GM18873 (cell line): ENCODE measurements at regions not wholly inside any gene's neighbourhood (a gene's known extent, or its start where the extent isn't known, plus 50 kb on each side); places are given as distances from the start of the nearest gene placed in this dataset.
"Not testable (repeated sequence)": the region's sequence is repeated elsewhere in the genome, so short reads cannot be mapped to it uniquely, and the experiment has no call there.

Experiments used
- ATAC-seq: cut with Tn5 transposase; IDR thresholded peaks from one replicate; pipeline ENCODE4 v1.9.1; 2021; ENCODE audit warnings: mild to moderate bottlenecking, moderate library complexity, moderate number of reproducible peaks; ENCODE audit not compliant: unreplicated experiment, low FRiP score

DNA sequence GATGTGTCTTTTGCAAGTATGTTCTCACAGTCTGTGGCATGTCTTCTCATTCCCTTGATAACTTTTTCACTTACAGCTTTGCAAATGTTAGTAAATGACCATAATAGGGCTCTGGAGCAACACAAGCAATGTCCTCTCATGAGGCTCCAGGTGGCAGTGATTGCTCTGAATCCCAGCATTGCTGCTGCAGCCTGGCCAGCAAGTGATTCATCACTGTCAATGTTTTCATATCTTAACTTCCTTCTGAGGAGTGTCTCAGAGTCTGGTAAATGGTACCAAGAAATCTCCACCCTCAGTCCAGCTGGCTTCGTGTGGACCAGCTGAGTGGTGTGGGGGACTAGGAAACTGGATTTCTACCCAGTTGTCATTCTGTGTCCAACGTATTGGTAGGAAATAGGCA is 139.6 kb downstream of the MYLK4 start:
- ATAC-seq, result no peak

DNA sequence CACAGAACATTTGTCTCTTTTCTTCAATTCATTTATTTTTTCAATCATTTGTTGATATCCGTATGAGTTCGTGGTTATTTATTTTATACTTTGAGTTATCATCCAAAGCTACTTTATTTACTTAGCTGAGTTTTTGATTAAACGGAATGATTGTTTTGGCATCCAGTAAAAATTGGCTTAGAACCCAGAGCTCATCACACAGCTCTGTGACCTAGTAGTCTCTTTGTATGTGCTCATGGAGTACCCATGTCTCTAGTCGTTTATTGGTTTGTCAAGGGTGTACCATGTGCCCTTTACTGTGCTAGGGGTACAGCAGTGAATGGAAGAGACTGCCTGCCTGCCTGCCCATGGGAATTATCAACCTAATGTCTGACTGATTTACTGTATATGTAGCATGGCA is 142.2 kb downstream of the MYLK4 start:
- no peak for ATAC-seq

- ATAC-seq, result no peak
Observed at GRCh38 chr6:2600363-2600762, 150.4 kb downstream of the MYLK4 start.

- no peak for ATAC-seq
Observed at GRCh38 chr6:2599817-2600216, 150.9 kb downstream of the MYLK4 start.

- no peak for ATAC-seq
Observed at GRCh38 chr6:2598867-2599266, 151.9 kb downstream of the MYLK4 start.

DNA sequence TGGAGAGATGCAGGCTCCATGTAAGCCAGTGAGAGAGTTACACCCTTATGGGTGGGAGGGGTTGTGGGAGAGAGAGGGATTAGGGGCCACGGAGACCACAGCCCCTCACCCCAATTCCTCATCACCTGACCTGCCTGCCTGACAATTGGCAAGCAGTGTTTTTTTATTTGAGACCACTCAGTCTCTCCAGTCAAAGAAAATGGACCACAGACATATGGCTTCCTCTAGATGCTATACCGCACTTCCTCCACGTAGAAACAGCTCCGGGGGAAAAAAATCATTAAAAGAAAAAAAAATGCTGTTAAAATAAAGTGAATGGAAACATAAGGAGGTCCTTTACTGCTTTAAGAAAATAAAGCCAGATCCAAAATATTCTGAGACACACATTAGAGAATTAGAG is 152.7 kb downstream of the MYLK4 start:
- ATAC-seq, result no peak

DNA sequence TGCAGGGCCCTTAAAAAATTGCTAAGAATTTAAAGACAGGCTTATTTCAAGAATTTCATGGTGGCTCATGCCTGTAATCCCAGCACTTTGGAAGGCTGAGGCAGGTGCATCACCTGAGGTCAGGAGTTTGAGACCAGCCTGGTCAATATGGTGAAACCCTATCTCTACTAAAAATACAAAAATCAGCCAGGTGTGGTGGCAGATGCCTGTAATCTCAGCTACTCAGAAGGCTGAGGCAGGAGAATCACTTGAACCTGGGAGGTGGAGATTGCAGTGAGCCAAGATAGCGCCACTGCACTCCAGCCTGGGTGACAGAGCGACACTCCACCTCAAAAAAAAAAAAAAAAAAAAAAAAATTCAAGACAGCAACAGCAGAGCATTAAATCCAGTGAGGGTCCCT is 153.3 kb downstream of the MYLK4 start:
- not testable (repeated sequence) for ATAC-seq

- no peak for ATAC-seq
Observed at GRCh38 chr6:2596222-2596621, 154.5 kb downstream of the MYLK4 start.

GRCh38 chr6:2594868-2595267 is 155.9 kb downstream of the MYLK4 start:
- no peak for ATAC-seq

- no peak for ATAC-seq
Observed at GRCh38 chr6:2593167-2593566, 157.6 kb downstream of the MYLK4 start.

DNA sequence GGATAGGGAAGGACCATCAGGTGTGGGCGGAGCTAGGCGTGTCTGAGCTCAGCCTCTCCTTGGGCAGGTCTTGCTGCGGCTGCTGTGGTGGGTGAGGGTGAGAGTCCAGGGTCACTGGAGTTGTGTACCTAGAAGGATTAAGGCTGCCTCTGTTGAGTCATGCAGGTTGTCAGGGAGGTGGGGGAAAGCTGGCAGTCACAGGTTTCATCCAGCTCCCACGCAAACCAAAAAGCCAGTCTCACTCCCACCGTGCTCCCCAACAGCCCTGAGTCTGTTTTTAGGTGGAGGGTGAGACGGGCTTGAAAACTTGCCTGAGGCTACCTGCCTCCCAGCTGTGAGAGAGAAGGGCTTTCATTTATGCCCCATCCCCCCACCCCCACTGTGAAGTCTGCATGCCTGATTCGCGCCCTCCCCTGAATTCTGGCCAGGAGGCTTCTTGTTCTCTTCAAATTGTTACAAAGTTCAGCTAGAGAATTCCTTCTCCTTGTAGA is 161.5 kb downstream of the MYLK4 start:
- no peak for ATAC-seq

DNA sequence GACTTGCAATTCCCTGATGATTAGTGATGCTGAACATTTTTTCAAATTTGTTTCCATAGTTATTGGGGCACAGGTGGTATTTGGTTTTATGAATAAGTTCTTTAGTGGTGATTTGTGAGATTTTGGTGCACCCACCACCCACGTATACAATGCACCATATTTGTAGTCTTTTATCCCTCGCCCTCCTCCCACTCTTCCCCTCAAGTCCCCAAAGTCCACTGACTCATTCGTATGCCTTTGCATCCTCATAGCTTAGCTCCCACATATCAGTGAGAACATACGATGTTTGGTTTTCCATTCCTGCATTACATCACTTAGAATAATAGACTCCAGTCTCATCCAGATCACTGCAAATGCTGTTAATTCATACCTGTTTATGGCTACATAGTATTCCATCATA is 167.3 kb downstream of the MYLK4 start:
- ATAC-seq, result no peak

DNA sequence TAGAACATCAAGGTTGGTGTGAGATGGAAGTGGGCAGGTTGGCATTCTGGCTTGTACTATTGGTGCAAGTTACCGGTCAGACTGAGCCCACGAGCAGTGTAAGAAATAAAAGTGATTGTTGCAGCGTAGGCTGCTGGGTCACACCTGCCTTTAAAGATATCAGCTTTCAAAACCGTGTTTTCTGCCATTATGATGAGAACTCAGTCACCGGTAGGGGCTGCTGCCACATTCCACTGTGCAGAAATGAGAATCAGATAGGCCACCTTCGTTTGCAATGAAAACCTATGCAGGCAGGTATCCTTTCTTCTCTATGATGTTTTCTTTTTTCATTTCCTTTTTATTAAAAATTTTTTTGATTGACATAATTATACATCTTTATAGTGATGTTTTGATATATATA is 168.5 kb downstream of the MYLK4 start:
- no peak for ATAC-seq

GRCh38 chr6:2581611-2582010 is 169.1 kb downstream of the MYLK4 start:
- ATAC-seq, result no peak

- ATAC-seq, result no peak
Observed at GRCh38 chr6:2581011-2581410, 169.7 kb downstream of the MYLK4 start.

- ATAC-seq, result no peak
Observed at GRCh38 chr6:2579804-2580570, 170.7 kb downstream of the MYLK4 start.

- no peak for ATAC-seq
Observed at GRCh38 chr6:2579241-2579761, 171.4 kb downstream of the MYLK4 start.

- ATAC-seq, result no peak
Observed at GRCh38 chr6:2578767-2579166, 172.0 kb downstream of the MYLK4 start.

- no peak for ATAC-seq
Observed at GRCh38 chr6:2576499-2576898, 174.2 kb downstream of the MYLK4 start.

DNA sequence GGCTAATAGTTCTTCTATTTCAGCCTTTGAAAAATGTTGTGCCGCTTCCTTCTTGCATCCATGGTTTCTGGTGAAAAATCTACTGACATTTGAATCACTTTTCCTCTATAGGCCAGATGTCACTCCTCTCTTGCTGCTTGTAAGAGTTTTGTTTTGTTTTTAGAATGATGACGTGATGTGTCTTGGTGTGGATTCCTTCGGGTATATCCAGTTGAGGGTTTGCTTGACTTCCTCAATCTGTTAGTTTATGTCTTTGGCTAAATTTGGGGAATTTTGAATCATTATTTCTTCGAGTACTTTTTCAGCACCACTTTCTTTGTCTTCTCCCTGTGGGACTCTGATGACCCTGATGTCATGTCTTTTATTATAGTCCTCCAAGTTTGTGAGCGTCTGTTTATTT is 175.5 kb downstream of the MYLK4 start:
- ATAC-seq, result no peak

GRCh38 chr6:2569420-2569819 is 181.3 kb downstream of the MYLK4 start:
- not testable (repeated sequence) for ATAC-seq

GRCh38 chr6:2566048-2566447 is 184.7 kb downstream of the MYLK4 start:
- ATAC-seq, result no peak
